HepG2 (cell line): ENCODE measurements at regions not wholly inside any gene's neighbourhood (a gene's known extent, or its start where the extent isn't known, plus 50 kb on each side); places are given as distances from the start of the nearest gene placed in this dataset.

Experiments
- ATF7 ChIP-seq, 2 experiments: fragments of 450-650 bp in 1 of 2; sonication (generic) in 1 of 2; formaldehyde crosslinking in 1 of 2; IDR thresholded peaks; 2 replicates each; pipeline versions ENCODE4 v1.4.0 to v1.6.1; 2016 to 2020; ENCODE audit warnings: antibody characterized with exemption in 1 of 2, mild to moderate bottlenecking in 1 of 2, missing genetic modification reagents in 1 of 2
- HDAC2 ChIP-seq: sonication (generic); formaldehyde crosslinking; IDR thresholded peaks from 2 replicates; pipeline ENCODE4 v1.4.0; 2020; ENCODE audit warnings: missing genetic modification reagents
- HNF4A ChIP-seq: sonication (generic); formaldehyde crosslinking; IDR thresholded peaks from 2 replicates; pipeline ENCODE4 v1.4.0; 2020; ENCODE audit warnings: missing genetic modification reagents
- HOXA3 ChIP-seq: sonication (generic); formaldehyde crosslinking; IDR thresholded peaks from 2 replicates; pipeline ENCODE4 v1.5.0; 2020; ENCODE audit warnings: missing genetic modification reagents
- PHF8 ChIP-seq: sonication (generic); formaldehyde crosslinking; IDR thresholded peaks from 2 replicates; pipeline ENCODE4 v1.5.0; 2020; ENCODE audit warnings: missing genetic modification reagents
- TBL1XR1 ChIP-seq: fragments of 150-350 bp; IDR thresholded peaks from 2 replicates; pipeline ENCODE4 v1.6.1; 2014; ENCODE audit warnings: borderline replicate concordance, low read length; ENCODE audit not compliant: partially characterized antibody
- ZC3H4 ChIP-seq: sonication (generic); formaldehyde crosslinking; IDR thresholded peaks from 2 replicates; pipeline ENCODE4 v1.4.0; 2020; ENCODE audit warnings: missing genetic modification reagents, borderline replicate concordance
- ZFX ChIP-seq: sonication (generic); formaldehyde crosslinking; IDR thresholded peaks from 2 replicates; pipeline ENCODE4 v1.4.0; 2020; ENCODE audit warnings: mild to moderate bottlenecking, low read depth, missing genetic modification reagents, moderate library complexity
- ZNF232 ChIP-seq: sonication (generic); formaldehyde crosslinking; IDR thresholded peaks from 2 replicates; pipeline ENCODE4 v1.4.0; 2020; ENCODE audit warnings: missing genetic modification reagents, borderline replicate concordance
- ZNF431 ChIP-seq: sonication (generic); formaldehyde crosslinking; IDR thresholded peaks from 2 replicates; pipeline ENCODE4 v1.9.0; 2022; ENCODE audit warnings: missing genetic modification reagents, low read depth, mild to moderate bottlenecking, borderline replicate concordance
- ZNF761 ChIP-seq: sonication (generic); formaldehyde crosslinking; conservative IDR thresholded peaks from 2 replicates; pipeline ENCODE4 v1.4.0; 2020; ENCODE audit warnings: mild to moderate bottlenecking, missing genetic modification reagents
- TF ChIP-seq, protein P1 (sequence below): sonication (generic); formaldehyde crosslinking; IDR thresholded peaks from 2 replicates; pipeline ENCODE4 v1.5.0; 2020; ENCODE audit warnings: mild to moderate bottlenecking, missing genetic modification reagents, moderate library complexity
- TF ChIP-seq, protein P2 (sequence below): sonication (generic); formaldehyde crosslinking; IDR thresholded peaks from 2 replicates; pipeline ENCODE4 v1.5.1; 2020; ENCODE audit warnings: mild to moderate bottlenecking, missing genetic modification reagents, moderate library complexity

DNA sequence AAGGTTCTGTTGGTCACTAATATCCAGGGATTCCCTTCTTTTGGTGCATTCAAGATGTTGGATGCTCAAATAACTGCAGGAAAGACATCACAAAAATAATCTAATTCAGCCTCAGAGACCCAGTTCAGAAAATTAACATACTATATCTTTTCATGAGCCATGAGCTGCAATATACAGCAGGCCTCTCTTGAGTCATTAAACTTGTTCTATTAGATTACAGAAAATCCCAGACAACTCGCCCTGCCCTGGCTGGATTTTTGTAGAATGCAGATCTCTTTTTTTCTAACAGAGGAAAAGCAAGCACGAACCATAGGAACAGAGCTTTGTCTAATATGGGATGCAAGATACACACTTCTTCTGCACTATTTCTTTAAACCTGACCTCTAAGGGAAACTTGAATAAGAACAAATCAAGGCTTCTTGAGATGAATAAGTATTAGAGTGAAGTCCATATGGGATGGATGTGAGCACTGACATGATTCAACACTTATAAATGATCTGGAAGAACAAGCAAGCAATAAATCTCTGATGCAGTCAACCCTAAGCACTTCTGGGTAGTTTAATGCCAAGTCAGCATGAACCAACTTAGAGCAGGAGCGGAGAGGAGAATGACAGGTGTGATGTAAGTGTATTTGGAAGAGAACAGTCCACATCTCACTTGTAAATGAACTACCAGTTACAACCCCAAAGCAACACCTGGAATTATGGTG is 70.7 kb upstream of the GNAO1 start:
- TF ChIP-seq, protein P1, sequence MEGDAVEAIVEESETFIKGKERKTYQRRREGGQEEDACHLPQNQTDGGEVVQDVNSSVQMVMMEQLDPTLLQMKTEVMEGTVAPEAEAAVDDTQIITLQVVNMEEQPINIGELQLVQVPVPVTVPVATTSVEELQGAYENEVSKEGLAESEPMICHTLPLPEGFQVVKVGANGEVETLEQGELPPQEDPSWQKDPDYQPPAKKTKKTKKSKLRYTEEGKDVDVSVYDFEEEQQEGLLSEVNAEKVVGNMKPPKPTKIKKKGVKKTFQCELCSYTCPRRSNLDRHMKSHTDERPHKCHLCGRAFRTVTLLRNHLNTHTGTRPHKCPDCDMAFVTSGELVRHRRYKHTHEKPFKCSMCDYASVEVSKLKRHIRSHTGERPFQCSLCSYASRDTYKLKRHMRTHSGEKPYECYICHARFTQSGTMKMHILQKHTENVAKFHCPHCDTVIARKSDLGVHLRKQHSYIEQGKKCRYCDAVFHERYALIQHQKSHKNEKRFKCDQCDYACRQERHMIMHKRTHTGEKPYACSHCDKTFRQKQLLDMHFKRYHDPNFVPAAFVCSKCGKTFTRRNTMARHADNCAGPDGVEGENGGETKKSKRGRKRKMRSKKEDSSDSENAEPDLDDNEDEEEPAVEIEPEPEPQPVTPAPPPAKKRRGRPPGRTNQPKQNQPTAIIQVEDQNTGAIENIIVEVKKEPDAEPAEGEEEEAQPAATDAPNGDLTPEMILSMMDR (CRISPR knock-in tag), result no peak
- TF ChIP-seq ZNF761 (CRISPR knock-in tag) (no peak), TBL1XR1 (no peak), ZC3H4 (CRISPR knock-in tag) (no peak), ZFX (CRISPR knock-in tag) (no peak), PHF8 (CRISPR knock-in tag) (no peak), HOXA3 (CRISPR knock-in tag) (no peak), ZNF232 (CRISPR knock-in tag) (no peak), ATF7 (IDR thresholded peaks at IDR 0.05) (no peak), ATF7 (CRISPR knock-in tag; IDR thresholded peaks at IDR 0.05) (no peak), HDAC2 (CRISPR knock-in tag) (no peak), ZNF431 (CRISPR knock-in tag) (no peak), HNF4A (CRISPR knock-in tag) (no peak)
- TF ChIP-seq, protein P2, sequence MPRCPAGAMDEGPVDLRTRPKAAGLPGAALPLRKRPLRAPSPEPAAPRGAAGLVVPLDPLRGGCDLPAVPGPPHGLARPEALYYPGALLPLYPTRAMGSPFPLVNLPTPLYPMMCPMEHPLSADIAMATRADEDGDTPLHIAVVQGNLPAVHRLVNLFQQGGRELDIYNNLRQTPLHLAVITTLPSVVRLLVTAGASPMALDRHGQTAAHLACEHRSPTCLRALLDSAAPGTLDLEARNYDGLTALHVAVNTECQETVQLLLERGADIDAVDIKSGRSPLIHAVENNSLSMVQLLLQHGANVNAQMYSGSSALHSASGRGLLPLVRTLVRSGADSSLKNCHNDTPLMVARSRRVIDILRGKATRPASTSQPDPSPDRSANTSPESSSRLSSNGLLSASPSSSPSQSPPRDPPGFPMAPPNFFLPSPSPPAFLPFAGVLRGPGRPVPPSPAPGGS (CRISPR knock-in tag), result no peak
